H1 (cell line): ENCODE measurements at regions not wholly inside any gene's neighbourhood (a gene's known extent, or its start where the extent isn't known, plus 50 kb on each side); places are given as distances from the start of the nearest gene placed in this dataset.

ENCODE experiments used
- CTCF ChIA-PET: fragments of 300-600 bp; sonication (Branson Sonifier 250); formaldehyde crosslinking; loops from one replicate; lab custom pipeline; 2021; ENCODE audit not compliant: partially characterized antibody; lab: Charles Lee
- POLR2A ChIA-PET: fragments of 300-600 bp; sonication (Branson Sonifier 250); formaldehyde crosslinking; loops from one replicate; lab custom pipeline; 2021; ENCODE audit warnings: inconsistent platforms; ENCODE audit not compliant: partially characterized antibody; lab: Charles Lee
- DNase-seq, 2 experiments: peaks; one replicate each; pipeline versions ENCODE4 v3.0.0 to v3.0.0-alpha.2; 2010 to 2022; ENCODE audit warnings: low spot score in 2 of 2, low read depth in 1 of 2, mixed read lengths in 1 of 2
- FAIRE-seq: peaks from 2 replicates; lab custom pipeline; 2011; peaks lifted over from hg19 to GRCh38; lab: Jason Lieb, UNC
- H2AFZ ChIP-seq: 2 replicates; pipeline ENCODE4 v1.8.1; 2012; ENCODE audit warnings: low read length, inconsistent platforms
- H2AK5ac ChIP-seq: 2 replicates; pipeline ENCODE4 v1.6.1; 2013; ENCODE audit warnings: low read depth, low read length
- H2BK120ac ChIP-seq: replicated peaks from 2 replicates; pipeline ENCODE3; 2013; ENCODE audit warnings: low read depth, low read length, inconsistent platforms
- H2BK12ac ChIP-seq: 2 replicates; pipeline ENCODE4 v1.6.1; 2013; ENCODE audit warnings: low read depth, low read length
- H2BK15ac ChIP-seq: 2 replicates; pipeline ENCODE4 v1.6.1; 2013; ENCODE audit warnings: low read length
- H2BK20ac ChIP-seq: 2 replicates; pipeline ENCODE4 v1.6.1; 2013; ENCODE audit warnings: low read length
- H2BK5ac ChIP-seq: 2 replicates; pipeline ENCODE4 v1.6.1; 2013; ENCODE audit warnings: low read depth, low read length
- H3K14ac ChIP-seq: 2 replicates; pipeline ENCODE4 v1.6.1; 2013; ENCODE audit warnings: inconsistent platforms; ENCODE audit not compliant: insufficient read length
- H3K18ac ChIP-seq: 2 replicates; pipeline ENCODE4 v1.6.1; 2013; ENCODE audit warnings: low read length; ENCODE audit errors: extremely low read depth
- H3K23ac ChIP-seq: 2 replicates; pipeline ENCODE4 v1.6.1; 2013; ENCODE audit warnings: inconsistent platforms; ENCODE audit not compliant: insufficient read length
- H3K23me2 ChIP-seq: 2 replicates; pipeline ENCODE4 v1.6.1; 2013; ENCODE audit warnings: low read depth, low read length
- H3K27ac ChIP-seq: 2 replicates; pipeline ENCODE4 v1.6.1; 2011; ENCODE audit warnings: low read depth, low read length, inconsistent platforms
- H3K27me3 ChIP-seq, 4 experiments: replicated peaks in 1 of 4; 1 replicate in 1 of 4; 2 replicates in 3 of 4; pipeline versions ENCODE4 v1.6.1 to v1.8.1; 2011 to 2013; ENCODE audit warnings: low read length in 3 of 4, mild to moderate bottlenecking in 3 of 4, inconsistent platforms in 2 of 4, mixed read lengths in 2 of 4, moderate library complexity in 1 of 4; ENCODE audit not compliant: control insufficient read depth in 3 of 4, insufficient read depth in 3 of 4; ENCODE audit errors: extremely low read depth in 1 of 4
- H3K36me3 ChIP-seq, 4 experiments: 2 replicates each; pipeline versions ENCODE4 v1.6.1 to v1.8.1; 2011 to 2013; ENCODE audit warnings: mild to moderate bottlenecking in 4 of 4, low read length in 3 of 4, moderate library complexity in 2 of 4, control low read depth in 1 of 4, inconsistent platforms in 1 of 4; ENCODE audit not compliant: insufficient read depth in 4 of 4, control insufficient read depth in 2 of 4
- H3K4ac ChIP-seq: replicated peaks from 2 replicates; pipeline ENCODE3; 2013; ENCODE audit warnings: low read length, low read depth, mixed read lengths, inconsistent platforms; ENCODE audit not compliant: insufficient read length
- H3K4me1 ChIP-seq, 4 experiments: replicated peaks in 1 of 4; 1 replicate in 1 of 4; 2 replicates in 3 of 4; pipeline versions ENCODE4 v1.6.1 to v1.8.1; 2011 to 2013; ENCODE audit warnings: low read length in 3 of 4, inconsistent platforms in 2 of 4, mixed read lengths in 1 of 4; ENCODE audit not compliant: insufficient read depth in 4 of 4, control insufficient read depth in 3 of 4
- H3K4me2 ChIP-seq, 2 experiments: 2 replicates each; pipeline versions ENCODE4 v1.6.1 to v1.8.1; 2011 to 2013; ENCODE audit warnings: low read depth in 2 of 2, low read length in 2 of 2, control low read depth in 1 of 2, inconsistent platforms in 1 of 2, mild to moderate bottlenecking in 1 of 2; ENCODE audit not compliant: insufficient read depth in 1 of 2
- H3K4me3 ChIP-seq, 4 experiments: fragments of 200-600, 300-600 bp in 1 of 4; sonication (generic), shearing (Covaris generic), sonication (Bioruptor Twin) in 1 of 4; 2 replicates each; pipeline versions ENCODE4 v1.5.1 to v1.8.1; 2011 to 2016; ENCODE audit warnings: low read length in 4 of 4, low read depth in 3 of 4, control low read depth in 2 of 4, inconsistent platforms in 2 of 4, mild to moderate bottlenecking in 2 of 4, mixed read lengths in 1 of 4, moderate library complexity in 1 of 4; ENCODE audit not compliant: insufficient read depth in 2 of 4; ENCODE audit errors: extremely low read depth in 1 of 4
- H3K56ac ChIP-seq: replicated peaks from 2 replicates; pipeline ENCODE3; 2013; ENCODE audit warnings: low read depth, mild to moderate bottlenecking, mixed read lengths, low read length, inconsistent platforms; ENCODE audit not compliant: insufficient read length
- H3K79me1 ChIP-seq: 2 replicates; pipeline ENCODE4 v1.6.1; 2013; ENCODE audit warnings: low read depth, low read length, control low read depth
- H3K79me2 ChIP-seq, 2 experiments: 2 replicates each; pipeline versions ENCODE4 v1.6.1 to v1.8.1; 2012 to 2013; ENCODE audit warnings: low read length in 2 of 2, mild to moderate bottlenecking in 2 of 2, inconsistent platforms in 1 of 2; ENCODE audit not compliant: insufficient read depth in 2 of 2, control insufficient read depth in 1 of 2
- H3K9ac ChIP-seq, 4 experiments: replicated peaks in 1 of 4; 1 replicate in 1 of 4; 2 replicates in 3 of 4; pipeline versions ENCODE4 v1.6.1 to v1.8.1; 2011 to 2013; ENCODE audit warnings: low read depth in 3 of 4, low read length in 3 of 4, control low read depth in 2 of 4, mild to moderate bottlenecking in 2 of 4, moderate library complexity in 2 of 4, inconsistent platforms in 1 of 4; ENCODE audit errors: extremely low read depth in 1 of 4
- H3K9me3 ChIP-seq, 2 experiments: 2 replicates each; pipeline versions ENCODE4 v1.6.1 to v1.8.1; 2012 to 2013; ENCODE audit warnings: mild to moderate bottlenecking in 2 of 2, moderate library complexity in 2 of 2, control low read depth in 1 of 2, inconsistent platforms in 1 of 2, low read depth in 1 of 2, low read length in 1 of 2, mixed read lengths in 1 of 2; ENCODE audit not compliant: insufficient read depth in 2 of 2
- H4K20me1 ChIP-seq, 2 experiments: replicated peaks in 1 of 2; 2 replicates each; pipeline versions ENCODE3 to v1.8.1; 2011 to 2013; ENCODE audit warnings: inconsistent platforms in 2 of 2, low read length in 2 of 2, mild to moderate bottlenecking in 1 of 2; ENCODE audit not compliant: insufficient read depth in 2 of 2, control insufficient read depth in 1 of 2
- H4K5ac ChIP-seq: 2 replicates; pipeline ENCODE4 v1.6.1; 2013; ENCODE audit warnings: low read length, low read depth, mixed read lengths, inconsistent platforms; ENCODE audit not compliant: insufficient read length
- H4K8ac ChIP-seq: 2 replicates; pipeline ENCODE4 v1.8.0; 2013; ENCODE audit warnings: mild to moderate bottlenecking, moderate library complexity, low read length, inconsistent platforms; ENCODE audit not compliant: insufficient read depth; ENCODE audit errors: extremely low read depth
- H4K91ac ChIP-seq: replicated peaks from 2 replicates; pipeline ENCODE3; 2013; ENCODE audit warnings: low read length, mixed read lengths, inconsistent platforms; ENCODE audit not compliant: insufficient read length
- JUN ChIP-seq: IDR thresholded peaks from 2 replicates; pipeline ENCODE4 v1.6.1; 2011; ENCODE audit warnings: low read depth, mild to moderate bottlenecking, improper control_type of control experiment, low read length
- JUND ChIP-seq: IDR thresholded peaks from 2 replicates; pipeline ENCODE4 v1.6.1; 2011; ENCODE audit warnings: mild to moderate bottlenecking, improper control_type of control experiment, low read length
- NANOG ChIP-seq: IDR thresholded peaks from 2 replicates; pipeline ENCODE4 v1.6.1; 2011; ENCODE audit warnings: low read length, low read depth, mild to moderate bottlenecking, inconsistent platforms; ENCODE audit not compliant: insufficient read depth, poor library complexity, severe bottlenecking
- POLR2AphosphoS5 ChIP-seq: IDR thresholded peaks from 2 replicates; pipeline ENCODE4 v1.6.1; 2011; ENCODE audit warnings: low read depth, low read length
- SIN3A ChIP-seq, 2 experiments: IDR thresholded peaks in 1 of 2; conservative IDR thresholded peaks in 1 of 2; 2 replicates each; pipeline ENCODE4 v1.6.1; 2011 to 2012; ENCODE audit warnings: low read length in 2 of 2, improper control_type of control experiment in 1 of 2, low read depth in 1 of 2, mild to moderate bottlenecking in 1 of 2
- SP4 ChIP-seq: IDR thresholded peaks from 2 replicates; pipeline ENCODE4 v1.6.1; 2012; ENCODE audit warnings: low read length, inconsistent platforms
- TAF1 ChIP-seq: IDR thresholded peaks from 2 replicates; pipeline ENCODE4 v1.6.1; 2011; ENCODE audit warnings: mild to moderate bottlenecking, low read depth, low read length
- WGBS, 2 experiments: shearing (Covaris generic) in 1 of 2; methylation state at CpG; one replicate each; pipeline versions ENCODE4 v1.1.6 to v1.1.7; 2013 to 2015; ENCODE audit warnings: low lambda C conversion rate in 2 of 2, mixed read lengths in 2 of 2, inconsistent platforms in 1 of 2, low coverage in 1 of 2, missing lambda C conversion rate in 1 of 2; ENCODE audit not compliant: insufficient replicate concordance in 2 of 2, insufficient coverage in 1 of 2, insufficient read length in 1 of 2; ENCODE audit errors: extremely low coverage in 1 of 2, missing lambda C conversion rate in 1 of 2; 5-methylcytosine and 5-hydroxymethylcytosine counted together

DNA sequence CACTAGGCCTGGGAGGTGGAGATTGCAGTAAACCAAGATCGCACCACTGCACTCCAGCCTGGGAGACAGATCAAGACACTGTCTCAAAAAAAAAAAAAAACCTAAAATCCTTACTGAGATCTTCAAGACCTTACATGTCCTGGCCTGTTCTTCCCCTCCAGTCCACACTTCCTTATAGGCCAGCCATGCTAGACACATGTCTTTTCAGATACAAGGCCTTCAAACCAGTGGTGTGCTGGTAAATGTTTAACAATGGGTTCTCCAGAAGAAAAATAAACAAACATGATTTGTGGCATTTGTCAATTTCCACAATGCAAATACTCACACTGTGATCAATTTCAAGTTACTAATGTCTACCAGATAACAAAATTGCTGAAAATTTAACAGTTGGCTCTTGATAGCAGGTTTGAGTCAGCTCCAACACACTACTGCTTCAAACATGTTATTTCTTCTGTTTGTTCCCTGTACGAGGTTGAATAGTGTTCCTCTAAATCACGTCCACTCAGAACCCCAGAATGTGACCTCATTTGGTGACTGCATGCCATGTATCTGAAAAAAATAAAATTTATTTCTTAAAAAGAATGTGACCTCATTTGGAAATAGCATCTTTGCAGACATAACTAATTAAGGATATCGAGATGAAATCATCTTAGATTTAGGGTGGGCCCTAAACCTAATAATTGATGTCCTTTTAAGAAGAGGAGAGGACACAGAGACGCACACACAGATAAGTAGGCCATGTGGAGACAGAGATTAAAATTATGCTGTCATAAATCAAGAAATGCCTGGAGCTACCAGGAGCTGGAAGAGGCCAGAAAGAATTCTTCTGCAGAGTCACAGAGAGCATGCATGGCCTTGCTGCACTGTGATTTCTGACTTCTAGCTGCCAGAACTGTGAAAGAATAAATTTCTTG lies 144.4 kb downstream of the ZNF674 start:
- Histone ChIP-seq H3K4me1 (no peaks in the 10 kb centered on the region), H4K91ac (no peak overlapping the region), H2AFZ (no peak overlapping the region), H3K4me3 (no peak overlapping the region), H2AK5ac (no peak overlapping the region), H3K79me1 (no peaks in the 10 kb centered on the region), H3K36me3 (no peaks in the 10 kb centered on the region), H3K23ac (no peak overlapping the region), H4K5ac (no peak overlapping the region), H4K8ac (no peak overlapping the region), H3K4ac (no peak overlapping the region), H2BK20ac (no peak overlapping the region), H3K9ac (no peak overlapping the region), H3K27ac (no peak overlapping the region), H3K79me2 (no peaks in the 10 kb centered on the region), H3K9me3 (peaks cover 0 to 6% of the 10 kb centered on the region in 2 experiments; a peak in 1 of 4 replicates), H2BK120ac (no peak overlapping the region), H3K4me2 (no peak overlapping the region), H3K27me3 (no peaks in the 10 kb centered on the region), H4K20me1 (no peaks in the 10 kb centered on the region), H2BK5ac (no peak overlapping the region), H3K14ac (no peak overlapping the region), H2BK15ac (no peak overlapping the region), H2BK12ac (no peak overlapping the region), H3K18ac (no peak overlapping the region), H3K56ac (no peak overlapping the region), H3K23me2 (no peaks in the 10 kb centered on the region)
- TF ChIP-seq TAF1 (no peak), SP4 (no peak), JUND (no peak), NANOG (no peak), SIN3A (conservative IDR thresholded peaks at IDR 0.05 in 1 of 2, IDR thresholded peaks at IDR 0.05 in 1 of 2; ENCODE audit: low read depth in 1 of 2, low read length in 2 of 2) (no peak), POLR2AphosphoS5 (no peak), JUN (no peak)
- CTCF ChIA-PET: no interaction called here
- DNase-seq: no peak
- no peak for FAIRE-seq
- POLR2A ChIA-PET: no interaction called here
- WGBS, 2 experiments: 93% methylated on average over 4 of the region's 5 CpGs; no CpG with 5 or more reads in 1 of the 2 experiments
